ENCODE measurements at regions not wholly inside any gene's neighbourhood (a gene's known extent, or its start where the extent isn't known, plus 50 kb on each side); places are given as distances from the start of the nearest gene placed in this dataset.

DNA sequence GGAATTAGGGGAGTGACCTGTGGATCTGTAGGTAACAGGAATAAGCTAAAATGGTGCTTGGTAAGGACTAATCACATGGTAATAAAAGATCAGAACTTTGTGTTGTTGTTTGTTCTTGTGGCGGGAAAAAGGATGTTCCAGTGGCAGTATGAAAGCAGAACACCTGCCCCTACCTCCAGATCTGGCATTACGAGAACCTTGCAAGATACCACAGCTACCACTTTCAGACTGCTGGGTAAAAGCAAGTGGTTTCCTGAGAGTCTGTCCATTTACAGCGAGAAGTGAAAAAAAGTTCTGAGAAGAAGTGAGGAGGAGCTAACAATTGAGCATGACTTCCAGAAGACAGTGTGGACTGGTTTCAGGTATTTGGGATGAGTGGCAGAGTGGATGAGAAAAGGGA is 252.5 kb downstream of the TLE4 start:
- TF ChIP-seq SIN3A (IDR thresholded peaks at IDR 0.05; ENCODE audit: borderline replicate concordance, insufficient read depth, low read length) (no peak), FOXP2 (optimal IDR thresholded peaks at IDR 0.05; ENCODE audit: borderline replicate concordance, extremely low read depth, extremely low read length, insufficient read depth) (no peak), POLR2AphosphoS5 (IDR thresholded peaks at IDR 0.05; ENCODE audit: low read depth, low read length) (no peak), TAF1 (IDR thresholded peaks at IDR 0.05; ENCODE audit: borderline replicate concordance, insufficient read depth, low read length) (no peak)
- TF ChIP-seq, protein P1, sequence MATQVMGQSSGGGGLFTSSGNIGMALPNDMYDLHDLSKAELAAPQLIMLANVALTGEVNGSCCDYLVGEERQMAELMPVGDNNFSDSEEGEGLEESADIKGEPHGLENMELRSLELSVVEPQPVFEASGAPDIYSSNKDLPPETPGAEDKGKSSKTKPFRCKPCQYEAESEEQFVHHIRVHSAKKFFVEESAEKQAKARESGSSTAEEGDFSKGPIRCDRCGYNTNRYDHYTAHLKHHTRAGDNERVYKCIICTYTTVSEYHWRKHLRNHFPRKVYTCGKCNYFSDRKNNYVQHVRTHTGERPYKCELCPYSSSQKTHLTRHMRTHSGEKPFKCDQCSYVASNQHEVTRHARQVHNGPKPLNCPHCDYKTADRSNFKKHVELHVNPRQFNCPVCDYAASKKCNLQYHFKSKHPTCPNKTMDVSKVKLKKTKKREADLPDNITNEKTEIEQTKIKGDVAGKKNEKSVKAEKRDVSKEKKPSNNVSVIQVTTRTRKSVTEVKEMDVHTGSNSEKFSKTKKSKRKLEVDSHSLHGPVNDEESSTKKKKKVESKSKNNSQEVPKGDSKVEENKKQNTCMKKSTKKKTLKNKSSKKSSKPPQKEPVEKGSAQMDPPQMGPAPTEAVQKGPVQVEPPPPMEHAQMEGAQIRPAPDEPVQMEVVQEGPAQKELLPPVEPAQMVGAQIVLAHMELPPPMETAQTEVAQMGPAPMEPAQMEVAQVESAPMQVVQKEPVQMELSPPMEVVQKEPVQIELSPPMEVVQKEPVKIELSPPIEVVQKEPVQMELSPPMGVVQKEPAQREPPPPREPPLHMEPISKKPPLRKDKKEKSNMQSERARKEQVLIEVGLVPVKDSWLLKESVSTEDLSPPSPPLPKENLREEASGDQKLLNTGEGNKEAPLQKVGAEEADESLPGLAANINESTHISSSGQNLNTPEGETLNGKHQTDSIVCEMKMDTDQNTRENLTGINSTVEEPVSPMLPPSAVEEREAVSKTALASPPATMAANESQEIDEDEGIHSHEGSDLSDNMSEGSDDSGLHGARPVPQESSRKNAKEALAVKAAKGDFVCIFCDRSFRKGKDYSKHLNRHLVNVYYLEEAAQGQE (IDR thresholded peaks at IDR 0.05; ENCODE audit: insufficient read depth in 1 of 2, low read depth in 2 of 2, low read length in 2 of 2): no peak

DNA sequence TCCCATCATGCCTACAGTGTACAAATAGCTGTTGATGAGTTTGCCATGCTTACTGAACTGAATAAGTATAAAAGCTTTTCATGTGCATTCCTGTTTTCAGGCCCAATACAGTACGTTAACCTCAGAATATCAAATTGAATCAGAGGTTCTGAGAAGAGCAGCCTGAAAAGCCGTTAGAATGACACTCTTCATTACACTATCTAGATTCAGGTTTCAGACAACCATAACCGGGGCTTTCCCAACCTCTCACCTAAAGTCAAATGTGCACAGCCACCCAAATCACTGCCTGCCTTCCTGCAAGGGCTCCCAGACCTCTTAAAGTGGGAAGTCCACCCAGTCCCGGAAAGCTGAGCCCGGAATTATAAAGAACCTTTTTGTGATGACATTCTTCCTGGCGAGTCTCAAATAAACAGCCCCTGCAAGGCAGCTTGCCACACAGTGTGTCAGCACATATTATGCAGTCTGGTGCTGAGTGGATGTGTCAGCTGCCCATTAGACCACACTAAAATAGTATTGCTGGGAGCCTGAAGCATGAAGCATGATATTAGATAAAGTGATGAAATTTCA is 245.8 kb downstream of the TLE4 start:
- TF ChIP-seq SIN3A (IDR thresholded peaks at IDR 0.05; ENCODE audit: borderline replicate concordance, insufficient read depth, low read length) (no peak), POLR2AphosphoS5 (IDR thresholded peaks at IDR 0.05; ENCODE audit: low read depth, low read length) (no peak), FOXP2 (optimal IDR thresholded peaks at IDR 0.05; ENCODE audit: borderline replicate concordance, extremely low read depth, extremely low read length, insufficient read depth) (no peak), TAF1 (IDR thresholded peaks at IDR 0.05; ENCODE audit: borderline replicate concordance, insufficient read depth, low read length) (no peak)
- TF ChIP-seq, protein P1 (IDR thresholded peaks at IDR 0.05; ENCODE audit: insufficient read depth in 1 of 2, low read depth in 2 of 2, low read length in 2 of 2): no peak

DNA sequence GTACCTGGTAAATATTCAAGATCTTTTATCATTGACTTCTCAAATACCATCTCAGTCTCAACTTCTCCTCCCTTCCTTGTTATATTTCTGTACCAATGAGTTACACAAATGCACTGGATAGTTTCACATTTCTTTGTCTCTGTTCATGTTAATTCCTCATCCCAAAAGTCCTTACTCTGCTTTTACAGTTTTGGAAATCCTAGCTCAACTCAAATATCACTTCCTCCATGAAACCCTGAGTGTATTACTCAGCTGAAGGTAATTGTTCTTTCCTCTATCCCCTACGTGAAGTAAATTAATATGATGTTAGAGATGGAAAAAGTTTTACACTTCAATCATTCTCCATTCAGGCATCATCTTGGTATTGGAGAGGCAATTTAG is 241.5 kb downstream of the TLE4 start:
- TF ChIP-seq, protein P1 (IDR thresholded peaks at IDR 0.05; ENCODE audit: insufficient read depth in 1 of 2, low read depth in 2 of 2, low read length in 2 of 2): no peak
- no peak for TF ChIP-seq SIN3A (IDR thresholded peaks at IDR 0.05; ENCODE audit: borderline replicate concordance, insufficient read depth, low read length)

DNA sequence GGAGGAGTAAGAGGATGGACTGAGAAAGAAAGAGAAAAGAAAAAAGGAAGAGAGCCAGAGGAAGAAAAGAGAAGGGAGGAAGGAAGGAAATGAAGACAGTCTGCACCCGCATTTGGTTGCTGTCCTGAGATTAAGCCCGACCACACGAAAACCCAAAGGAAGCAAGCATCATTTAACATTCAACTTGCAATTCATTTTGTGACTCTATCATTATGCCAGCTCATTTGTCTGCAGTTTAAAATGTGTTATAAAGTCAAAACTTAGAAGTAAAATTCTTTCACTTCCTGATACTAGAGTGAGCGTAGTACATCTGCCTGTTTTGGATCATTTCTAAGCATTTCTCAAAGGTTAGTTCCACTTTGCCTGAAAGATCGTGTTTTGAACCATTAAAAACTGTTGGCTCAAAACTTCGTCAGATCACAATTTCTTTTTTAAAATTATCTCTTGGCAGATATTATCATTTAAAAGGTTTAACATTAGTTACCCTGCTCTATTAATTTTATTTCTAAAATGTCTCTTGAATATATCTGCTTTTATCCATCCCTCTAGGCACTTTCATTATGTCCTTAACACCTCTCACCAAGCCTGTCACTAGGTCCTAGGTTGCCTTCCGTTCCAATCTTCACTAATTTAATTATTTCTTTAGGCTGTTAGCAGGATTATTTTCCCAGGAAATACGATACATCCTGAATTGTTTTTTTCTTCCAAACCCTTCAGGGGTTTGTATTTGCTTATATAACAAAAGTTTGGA is 240.9 kb downstream of the TLE4 start:
- no peak for TF ChIP-seq TAF1 (IDR thresholded peaks at IDR 0.05; ENCODE audit: borderline replicate concordance, insufficient read depth, low read length)
- TF ChIP-seq, protein P1 (IDR thresholded peaks at IDR 0.05; ENCODE audit: insufficient read depth in 1 of 2, low read depth in 2 of 2, low read length in 2 of 2): peak in 1 of 2 experiments; percentile 36; a peak in 1 of 4 replicates

DNA sequence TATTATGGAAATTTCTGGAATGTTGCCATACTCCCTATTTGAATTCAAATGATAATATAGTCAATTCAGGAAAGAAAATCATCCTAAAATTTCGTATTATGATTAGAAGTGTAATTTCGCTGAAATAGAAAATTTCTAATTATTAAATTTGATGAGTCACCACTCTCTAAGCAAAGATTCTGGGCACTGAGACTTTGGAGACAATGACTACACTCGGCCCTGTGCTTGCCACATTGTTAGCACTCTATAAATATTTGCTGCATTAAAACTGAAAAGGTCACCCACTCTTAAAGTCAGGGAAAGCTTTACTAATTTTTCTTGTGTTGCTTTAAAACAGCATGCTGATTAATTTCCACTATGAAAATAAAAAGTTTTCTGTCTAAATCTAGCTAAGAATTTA is 240.3 kb downstream of the TLE4 start:
- TF ChIP-seq POLR2AphosphoS5 (IDR thresholded peaks at IDR 0.05; ENCODE audit: low read depth, low read length) (no peak), SIN3A (IDR thresholded peaks at IDR 0.05; ENCODE audit: borderline replicate concordance, insufficient read depth, low read length) (no peak), FOXP2 (optimal IDR thresholded peaks at IDR 0.05; ENCODE audit: borderline replicate concordance, extremely low read depth, extremely low read length, insufficient read depth) (no peak), TAF1 (IDR thresholded peaks at IDR 0.05; ENCODE audit: borderline replicate concordance, insufficient read depth, low read length) (no peak)
- TF ChIP-seq, protein P1 (IDR thresholded peaks at IDR 0.05; ENCODE audit: insufficient read depth in 1 of 2, low read depth in 2 of 2, low read length in 2 of 2): no peak
